Non-pigmented ciliary epithelial cell (primary cell): ENCODE measurements at regions not wholly inside any gene's neighbourhood (a gene's known extent, or its start where the extent isn't known, plus 50 kb on each side); places are given as distances from the start of the nearest gene placed in this dataset.

ENCODE experiments used
- DNase-seq: peaks from one replicate; pipeline ENCODE4 v3.0.0-alpha.2; 2010; ENCODE audit warnings: low read depth

DNA sequence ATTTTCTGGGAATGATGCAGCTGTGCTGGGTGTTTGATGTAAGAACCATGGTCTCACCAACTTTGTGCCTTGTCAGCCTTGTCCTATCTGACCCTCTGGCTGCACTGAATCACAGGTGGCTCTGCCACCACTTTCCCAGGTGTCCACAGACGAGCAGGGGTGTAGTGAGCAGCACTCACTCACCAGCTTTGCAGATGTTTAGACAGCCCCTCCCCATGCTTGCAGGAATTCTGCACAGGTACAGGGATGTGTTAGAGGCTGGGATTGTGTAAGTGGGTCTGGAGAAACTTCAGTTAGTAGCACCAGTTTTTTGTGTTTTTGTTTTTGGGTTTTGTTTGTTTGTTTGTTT lies 88.2 kb upstream of the NAA20 start:
- DNase-seq: no peak

DNA sequence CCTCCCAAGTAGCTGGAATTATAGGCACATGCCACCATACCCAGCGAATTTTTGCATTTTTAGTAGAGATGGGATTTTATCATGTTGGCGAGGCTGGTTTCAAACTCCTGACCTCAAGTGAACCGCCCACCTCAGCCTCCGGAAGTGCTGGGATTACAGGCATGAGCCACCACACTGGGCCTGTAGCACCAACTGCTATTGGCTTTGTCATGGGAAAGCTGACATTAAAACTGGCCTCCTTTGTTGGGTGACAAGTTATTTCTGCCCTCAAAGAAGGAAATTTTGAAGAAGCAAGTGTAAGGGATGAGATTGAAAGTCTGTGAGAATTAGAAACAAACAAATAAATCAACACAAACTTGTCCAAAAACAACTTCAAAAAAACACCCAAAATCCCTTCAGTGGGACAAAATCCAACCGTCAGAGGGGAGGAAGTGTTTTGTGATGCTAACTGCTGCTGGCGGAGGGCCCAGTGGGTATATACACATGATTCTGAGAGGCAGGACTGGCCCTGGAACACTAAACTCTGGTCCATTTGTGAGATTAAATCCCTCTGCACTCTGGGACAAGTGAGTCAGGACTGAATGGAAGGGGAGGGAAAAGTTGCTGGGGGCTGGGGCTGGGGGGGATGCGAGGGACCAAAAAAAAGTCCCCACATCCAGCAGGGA lies 87.5 kb upstream of the NAA20 start:
- DNase-seq: no peak

DNA sequence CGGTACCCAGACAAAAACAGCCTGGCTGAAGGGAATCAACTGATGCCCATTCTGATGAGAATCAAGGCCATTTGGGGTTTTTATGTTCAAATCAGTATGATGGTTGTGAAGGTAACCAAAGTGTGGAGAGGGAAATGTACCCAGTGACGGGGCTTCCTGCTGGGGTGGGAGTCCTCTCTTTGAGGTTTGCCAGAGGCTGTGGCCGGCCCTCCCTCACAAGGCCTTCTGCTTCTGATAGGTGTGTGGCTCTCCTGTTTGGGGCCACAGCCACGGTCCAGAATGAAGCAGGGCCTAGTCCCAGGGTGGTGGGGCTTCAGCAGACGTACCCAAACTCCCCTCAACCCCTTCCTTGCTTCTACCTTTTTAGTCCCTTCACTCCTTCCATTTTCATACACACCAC lies 86.7 kb upstream of the NAA20 start:
- no peak for DNase-seq

GRCh38 chr20:19932170-19932667 lies 84.9 kb upstream of the NAA20 start:
- peak; percentile 53 for DNase-seq

DNA sequence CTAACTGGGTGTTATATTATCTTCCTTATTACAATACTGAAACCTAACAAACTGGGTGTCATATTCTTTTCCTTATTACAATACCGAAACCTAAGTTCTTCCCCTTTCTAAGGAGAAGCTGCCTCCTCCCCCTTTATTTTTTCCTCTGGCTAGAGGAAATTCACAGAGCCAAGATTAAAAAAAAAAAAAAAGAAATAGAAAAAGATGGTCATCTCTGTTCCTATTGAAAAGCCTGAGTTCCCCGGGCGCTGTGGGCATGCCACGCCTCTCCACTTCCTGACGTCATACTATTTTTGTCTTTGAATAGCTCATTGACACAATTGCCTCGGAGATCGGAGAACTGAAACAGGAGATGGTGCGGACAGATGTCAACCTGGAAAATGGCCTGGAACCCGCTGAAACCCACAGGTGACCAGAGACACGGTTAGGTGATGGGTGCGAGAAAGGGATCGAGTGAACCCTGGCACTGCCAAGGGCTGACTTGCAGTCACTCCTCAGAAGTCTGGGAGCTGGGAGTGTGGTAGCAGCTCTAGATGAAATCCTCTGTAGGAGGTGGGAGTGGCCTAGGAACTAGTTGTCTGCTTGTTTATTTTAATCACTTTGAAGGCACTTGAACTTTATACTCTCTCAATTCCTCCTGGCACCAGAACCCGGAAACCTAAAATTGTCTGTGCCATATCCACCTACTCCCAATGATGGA lies 82.2 kb upstream of the NAA20 start:
- no peak for DNase-seq

DNA sequence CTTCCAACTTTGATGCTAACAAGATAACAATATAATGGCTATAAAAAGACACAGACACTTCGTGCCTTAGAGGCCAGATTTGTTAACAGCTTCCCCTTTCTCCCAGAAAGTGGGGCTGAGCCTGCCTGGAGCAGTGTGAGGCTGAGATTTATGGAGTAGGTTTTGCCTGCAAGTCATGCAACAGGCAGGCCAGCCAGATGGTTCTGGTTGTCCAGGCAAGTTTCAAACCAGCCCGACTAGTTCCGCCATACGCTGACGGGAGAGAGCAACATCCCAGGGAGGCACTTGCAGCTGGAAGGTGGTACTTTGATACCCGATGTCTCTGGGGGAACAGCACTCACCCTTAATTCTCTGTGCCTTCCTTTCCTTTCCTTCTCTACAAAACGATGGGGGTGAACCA lies 81.3 kb upstream of the NAA20 start:
- no peak for DNase-seq

GRCh38 chr20:19936466-19937200 lies 80.5 kb upstream of the NAA20 start:
- no peak for DNase-seq

- no peak for DNase-seq
Measured at GRCh38 chr20:19937218-19937617, 79.9 kb upstream of the NAA20 start.

- DNase-seq: no peak
Measured at GRCh38 chr20:19937651-19938420, 79.3 kb upstream of the NAA20 start.

DNA sequence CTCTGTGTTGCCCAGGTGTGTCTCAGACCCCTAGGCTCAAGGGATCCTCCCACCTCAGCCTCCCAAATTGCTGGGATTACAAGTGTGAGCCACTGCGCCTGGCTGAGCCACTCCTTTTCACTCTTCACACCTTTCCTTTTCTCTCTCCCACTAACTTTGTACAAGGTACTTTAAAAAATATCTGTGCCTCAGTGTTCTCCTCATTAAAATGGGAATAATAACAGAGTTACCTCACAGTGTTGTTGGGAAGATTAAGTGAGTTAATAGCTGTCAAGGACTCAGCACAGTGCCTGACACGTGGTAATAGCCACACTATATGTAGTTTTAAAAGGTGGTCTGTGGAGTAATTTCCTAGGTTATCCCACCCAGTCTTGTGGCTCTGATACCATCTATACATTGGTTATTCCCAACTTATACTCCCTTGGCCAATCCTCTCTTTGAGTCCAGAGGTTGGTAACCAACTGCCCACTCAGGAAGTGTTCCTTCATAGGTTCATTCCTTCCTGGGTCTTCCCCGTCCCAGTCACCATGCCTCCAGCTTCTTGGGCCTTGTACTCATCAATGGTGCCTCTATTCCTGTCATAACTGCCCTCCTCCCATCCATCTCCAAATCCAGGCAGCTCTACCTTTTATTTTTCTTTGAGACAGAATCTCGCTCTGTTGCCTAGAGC lies 78.6 kb upstream of the NAA20 start:
- no peak for DNase-seq

- no peak for DNase-seq
Measured at GRCh38 chr20:19940988-19941460, 76.1 kb upstream of the NAA20 start.

DNA sequence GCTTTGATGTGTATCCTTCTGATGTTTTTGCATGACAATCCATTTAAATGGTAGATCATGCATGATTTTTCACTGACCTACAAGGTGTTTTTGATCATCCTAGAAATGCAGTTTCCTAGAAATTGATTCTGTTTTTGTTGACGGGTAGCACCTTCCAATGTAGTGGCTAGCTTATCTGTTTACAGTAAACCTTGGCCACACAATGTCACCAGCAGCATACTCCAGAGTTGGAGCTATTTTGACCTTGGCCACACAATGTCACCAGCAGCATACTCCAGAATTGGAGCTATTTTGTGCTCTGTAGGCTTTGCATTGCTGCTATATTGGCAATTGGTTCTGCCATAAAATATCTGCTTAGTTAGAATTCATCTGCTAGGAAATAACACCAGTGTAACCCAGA lies 74.6 kb upstream of the NAA20 start:
- DNase-seq: no peak

DNA sequence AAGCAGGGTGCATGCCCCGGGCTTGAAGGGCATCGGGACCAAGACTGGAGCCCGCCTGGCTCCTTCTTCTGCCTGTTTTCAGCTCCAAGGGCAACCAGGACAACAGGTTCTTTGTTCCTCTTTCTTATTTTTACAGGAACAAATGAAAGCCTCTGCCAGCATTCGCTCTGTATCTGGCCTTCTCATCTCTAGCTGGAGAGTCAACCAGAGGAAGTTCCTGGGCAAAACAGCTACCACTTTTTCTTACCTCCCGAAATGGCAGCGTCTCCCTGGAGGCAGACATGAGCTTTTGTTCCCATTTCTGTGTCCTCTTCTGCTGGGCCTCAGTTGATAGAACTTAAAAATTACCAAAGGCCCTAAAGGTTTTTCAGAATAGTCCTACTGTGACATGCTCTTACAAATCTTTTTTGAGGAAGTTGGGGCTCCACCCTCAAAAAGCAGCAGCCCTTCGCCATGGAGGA lies 74.1 kb upstream of the NAA20 start:
- DNase-seq: no peak

DNA sequence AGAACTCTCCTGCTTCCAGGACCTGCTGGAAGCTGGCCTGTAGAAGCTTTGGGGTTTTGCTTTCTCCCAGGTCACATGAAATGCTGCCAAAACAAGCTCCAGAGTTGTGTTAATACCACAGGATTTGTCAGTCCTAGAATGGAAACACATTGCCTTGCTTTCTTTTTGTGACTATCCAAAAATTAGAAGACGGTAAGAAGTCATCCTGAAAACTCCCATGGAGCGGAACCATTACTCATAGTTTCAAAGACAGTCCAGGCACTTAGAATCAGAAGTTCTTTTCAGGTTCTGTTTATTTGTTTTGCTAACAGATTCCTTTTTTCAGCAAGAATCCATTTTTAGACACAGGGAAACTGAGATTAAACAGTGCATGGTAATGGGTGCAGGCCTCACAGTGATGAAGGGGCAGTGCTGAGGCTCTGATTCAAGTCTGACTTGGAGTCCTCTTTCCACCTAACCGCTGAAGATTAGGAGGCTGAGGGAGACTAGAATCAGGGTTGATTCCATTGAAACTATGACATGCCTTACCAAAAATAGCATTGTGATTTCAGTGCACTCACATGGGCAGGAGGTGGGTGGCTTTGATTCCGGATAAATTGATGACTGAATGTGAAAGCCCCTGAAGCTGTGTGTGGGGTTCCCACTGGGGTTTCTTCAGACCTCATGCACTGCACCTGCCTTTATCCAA lies 72.2 kb upstream of the NAA20 start:
- DNase-seq: peak; percentile 64

GRCh38 chr20:19945732-19946670 lies 71.2 kb upstream of the NAA20 start:
- no peak for DNase-seq

DNA sequence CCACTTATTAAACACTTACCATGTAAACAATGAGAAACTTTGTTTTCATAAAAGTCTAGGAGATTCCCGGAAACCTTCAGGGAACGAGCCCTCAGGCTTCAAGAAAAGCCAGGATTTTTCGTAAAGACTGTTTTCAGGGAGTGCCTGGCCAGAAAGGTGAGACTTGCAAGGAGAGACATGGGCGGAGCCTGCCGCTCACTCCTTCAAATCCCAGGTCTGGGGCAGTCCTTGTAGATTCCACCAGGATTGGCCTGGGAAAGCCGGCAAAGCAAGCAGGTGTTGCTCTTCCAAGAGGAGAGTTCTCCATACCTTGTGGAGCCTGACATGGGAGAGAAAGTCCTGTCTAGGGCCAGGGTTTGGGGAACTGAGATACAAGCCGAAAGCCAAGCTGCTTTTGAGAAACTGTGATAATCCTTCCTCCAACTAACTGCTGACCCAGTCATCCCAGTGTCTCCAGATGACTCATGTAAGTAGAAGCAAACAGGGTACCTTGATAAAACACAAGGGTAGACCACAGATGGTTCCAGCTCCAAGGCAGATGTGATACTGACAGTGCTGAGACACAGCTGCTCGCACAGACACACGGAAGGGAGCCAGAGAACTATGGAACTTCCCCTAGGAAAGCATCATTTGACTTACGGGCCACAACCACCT lies 69.4 kb upstream of the NAA20 start:
- peak; percentile 76 for DNase-seq

GRCh38 chr20:19949195-19949867 lies 67.8 kb upstream of the NAA20 start:
- DNase-seq: no peak

DNA sequence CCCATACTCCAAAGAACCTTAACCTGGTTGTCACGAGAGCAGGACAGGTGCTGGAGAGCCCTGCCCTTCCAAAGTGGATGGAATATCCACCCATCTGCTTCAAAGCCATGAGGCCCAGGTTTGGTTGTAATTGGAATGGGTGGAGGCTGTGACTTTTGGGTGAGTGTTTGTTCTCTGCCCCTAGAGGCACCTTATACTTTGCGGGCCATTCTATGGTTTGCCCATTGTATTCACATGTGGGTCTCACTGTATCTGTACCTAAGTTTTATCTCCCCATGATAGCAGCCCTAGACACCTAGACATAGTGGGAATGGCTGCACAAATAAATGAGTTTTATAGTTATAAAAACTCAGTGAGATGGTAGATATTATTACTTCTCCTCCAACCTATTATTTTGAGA lies 67.1 kb upstream of the NAA20 start:
- no peak for DNase-seq

DNA sequence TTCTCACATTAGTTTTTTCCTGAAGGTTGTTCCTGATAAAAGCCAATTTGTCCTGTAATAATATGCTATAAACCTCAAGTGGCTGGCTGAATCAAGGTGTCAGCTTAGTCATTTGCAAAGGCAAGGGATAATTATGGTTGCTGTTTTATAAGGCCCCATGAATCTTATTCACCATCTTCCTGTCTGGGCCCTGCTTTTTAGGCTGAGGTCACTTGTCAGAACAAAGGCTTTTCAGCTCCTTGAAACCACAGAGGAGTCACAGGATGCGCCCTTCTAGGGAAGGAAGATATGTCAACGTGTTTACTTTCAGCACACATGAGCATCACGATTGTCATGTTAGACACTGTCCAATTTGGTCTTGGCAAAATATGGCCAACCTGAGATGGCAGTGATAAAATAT lies 64.8 kb upstream of the NAA20 start:
- DNase-seq: no peak
